ENCODE measurements at regions not wholly inside any gene's neighbourhood (a gene's known extent, or its start where the extent isn't known, plus 50 kb on each side); places are given as distances from the start of the nearest gene placed in this dataset.

GRCh38 chr3:182533394-182533793 lies 259.9 kb upstream of the ATP11B start:
- TF ChIP-seq EZH2phosphoT487 (IDR thresholded peaks at IDR 0.05; ENCODE audit: borderline replicate concordance, low read depth, low read length), result no peak
- TF ChIP-seq, protein P1, sequence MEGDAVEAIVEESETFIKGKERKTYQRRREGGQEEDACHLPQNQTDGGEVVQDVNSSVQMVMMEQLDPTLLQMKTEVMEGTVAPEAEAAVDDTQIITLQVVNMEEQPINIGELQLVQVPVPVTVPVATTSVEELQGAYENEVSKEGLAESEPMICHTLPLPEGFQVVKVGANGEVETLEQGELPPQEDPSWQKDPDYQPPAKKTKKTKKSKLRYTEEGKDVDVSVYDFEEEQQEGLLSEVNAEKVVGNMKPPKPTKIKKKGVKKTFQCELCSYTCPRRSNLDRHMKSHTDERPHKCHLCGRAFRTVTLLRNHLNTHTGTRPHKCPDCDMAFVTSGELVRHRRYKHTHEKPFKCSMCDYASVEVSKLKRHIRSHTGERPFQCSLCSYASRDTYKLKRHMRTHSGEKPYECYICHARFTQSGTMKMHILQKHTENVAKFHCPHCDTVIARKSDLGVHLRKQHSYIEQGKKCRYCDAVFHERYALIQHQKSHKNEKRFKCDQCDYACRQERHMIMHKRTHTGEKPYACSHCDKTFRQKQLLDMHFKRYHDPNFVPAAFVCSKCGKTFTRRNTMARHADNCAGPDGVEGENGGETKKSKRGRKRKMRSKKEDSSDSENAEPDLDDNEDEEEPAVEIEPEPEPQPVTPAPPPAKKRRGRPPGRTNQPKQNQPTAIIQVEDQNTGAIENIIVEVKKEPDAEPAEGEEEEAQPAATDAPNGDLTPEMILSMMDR (conservative IDR thresholded peaks at IDR 0.05; ENCODE audit: low read length), result no peak
- Histone ChIP-seq H3K79me2 (ENCODE audit: insufficient read depth, low read depth, low read length) (no peaks in the 10 kb centered on the region), H3K4me2 (ENCODE audit: low read length) (no peak overlapping the region), H3K9me2 (ENCODE audit: insufficient read depth, low read length) (no peaks in the 10 kb centered on the region), H3K27ac (ENCODE audit: low read depth, low read length, poor library complexity, severe bottlenecking) (no peak overlapping the region), H3K4me1 (ENCODE audit: insufficient read depth, low read length, poor library complexity, severe bottlenecking) (peaks cover 19% of the 10 kb centered on the region), H3K36me3 (ENCODE audit: insufficient read depth, low read length) (no peaks in the 10 kb centered on the region), H2AFZ (ENCODE audit: low read length) (no peak overlapping the region), H3K9me3 (ENCODE audit: low read length) (no peaks in the 10 kb centered on the region), H3K4me3 (ENCODE audit: low read depth, low read length, poor library complexity, severe bottlenecking) (no peak overlapping the region), H4K20me1 (ENCODE audit: insufficient read depth, low read length) (no peaks in the 10 kb centered on the region)
- intact Hi-C loops (cut with micrococcal nuclease; ENCODE audit: unreplicated experiment), result loop anchor here (5.0 kb wide), 1 partner anchor 1216 kb away; no protein-coding TSS in a partner anchor
- no peak for DNase-seq (ENCODE audit: low spot score)
- CTCF ChIA-PET (ENCODE audit: unreplicated experiment), result no interaction called here
- BruUV-seq (replicated peaks), result no TSS peak
- POLR2A ChIA-PET, result interaction anchor here (2.5 kb wide), 1 partner anchor 13 kb away, joined by 20 read pairs; no protein-coding TSS in a partner anchor

DNA sequence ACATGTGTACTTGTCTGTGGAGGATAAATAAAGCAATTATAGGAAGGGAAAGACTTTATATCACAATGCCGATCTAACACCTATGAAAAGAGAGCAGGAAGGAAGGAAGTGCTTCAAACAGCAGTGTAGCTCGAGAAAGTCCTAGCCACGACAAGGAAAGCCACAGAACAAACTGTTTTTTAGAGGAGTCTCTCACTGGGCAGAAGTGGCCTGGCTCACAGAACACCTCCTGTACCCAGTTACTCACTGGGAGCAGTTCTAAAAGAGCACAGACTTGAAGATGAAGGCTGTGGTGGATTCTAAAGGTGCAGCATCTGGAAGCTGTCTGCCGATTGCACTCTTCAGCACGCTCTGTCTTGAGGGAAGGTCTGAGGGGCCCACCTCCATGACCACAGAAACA lies 248.8 kb upstream of the ATP11B start:
- Histone ChIP-seq H3K9me2 (ENCODE audit: insufficient read depth, low read length) (no peaks in the 10 kb centered on the region), H3K4me1 (ENCODE audit: insufficient read depth, low read length, poor library complexity, severe bottlenecking) (peaks cover 4% of the 10 kb centered on the region), H3K4me3 (ENCODE audit: low read depth, low read length, poor library complexity, severe bottlenecking) (no peak overlapping the region), H2AFZ (ENCODE audit: low read length) (peak overlapping the region; percentile 54), H3K79me2 (ENCODE audit: insufficient read depth, low read depth, low read length) (no peaks in the 10 kb centered on the region), H3K4me2 (ENCODE audit: low read length) (no peak overlapping the region), H3K9me3 (ENCODE audit: low read length) (no peaks in the 10 kb centered on the region), H4K20me1 (ENCODE audit: insufficient read depth, low read length) (no peaks in the 10 kb centered on the region), H3K36me3 (ENCODE audit: insufficient read depth, low read length) (no peaks in the 10 kb centered on the region), H3K27ac (ENCODE audit: low read depth, low read length, poor library complexity, severe bottlenecking) (no peak overlapping the region)
- ChIA-PET POLR2A (interaction anchor here (0.6 to 1.4 kb wide), 3 partner anchors 20 to 163 kb away, joined by 3 read pairs; no protein-coding TSS in a partner anchor), CTCF (ENCODE audit: unreplicated experiment) (no interaction called here)
- intact Hi-C loops (cut with micrococcal nuclease; ENCODE audit: unreplicated experiment), result no loop called here
- no TSS peak for BruUV-seq (replicated peaks)
- TF ChIP-seq, protein P1 (conservative IDR thresholded peaks at IDR 0.05; ENCODE audit: low read length), result no peak
- TF ChIP-seq EZH2phosphoT487 (IDR thresholded peaks at IDR 0.05; ENCODE audit: borderline replicate concordance, low read depth, low read length), result no peak
- no peak for DNase-seq (ENCODE audit: low spot score)

DNA sequence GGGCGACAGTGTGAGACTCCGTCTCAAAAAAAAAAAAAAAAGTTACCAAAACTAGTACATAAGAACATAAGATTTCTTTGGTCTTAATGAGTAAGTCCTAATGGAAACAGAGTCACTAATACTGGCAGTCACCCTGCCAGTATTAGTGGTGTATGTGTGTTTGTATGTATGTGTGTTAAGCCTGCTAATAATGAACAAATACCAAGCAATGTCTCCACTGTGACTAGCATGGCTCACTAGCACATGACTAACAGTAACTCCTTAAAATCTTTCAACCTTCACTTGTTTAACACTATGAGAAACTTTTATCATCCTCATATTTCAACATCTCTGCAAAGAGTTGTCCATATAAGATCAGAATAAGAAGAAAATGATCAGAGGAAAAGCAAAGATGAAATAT lies 231.0 kb upstream of the ATP11B start:
- TF ChIP-seq, protein P1 (conservative IDR thresholded peaks at IDR 0.05; ENCODE audit: low read length), result no peak
- intact Hi-C loops (cut with micrococcal nuclease; ENCODE audit: unreplicated experiment), result no loop called here
- peaks cover 9% of the 10 kb centered on the region for H3K4me1 ChIP-seq (ENCODE audit: insufficient read depth, low read length, poor library complexity, severe bottlenecking)
- POLR2A ChIA-PET, result interaction anchor here (1.1 kb wide), 1 partner anchor 14 kb away, joined by 5 read pairs; no protein-coding TSS in a partner anchor
- CTCF ChIA-PET (ENCODE audit: unreplicated experiment), result no interaction called here
- H3K79me2 ChIP-seq (ENCODE audit: insufficient read depth, low read depth, low read length), result no peaks in the 10 kb centered on the region
- no peak for DNase-seq (ENCODE audit: low spot score)
- no peak overlapping the region for H3K4me2 ChIP-seq (ENCODE audit: low read length)
- H3K9me2 ChIP-seq (ENCODE audit: insufficient read depth, low read length), result no peaks in the 10 kb centered on the region
- no peaks in the 10 kb centered on the region; the same call in 1 of the 2 replicates for H3K36me3 ChIP-seq (ENCODE audit: insufficient read depth, low read length)
- no peak overlapping the region for H3K27ac ChIP-seq (ENCODE audit: low read depth, low read length, poor library complexity, severe bottlenecking)
- H2AFZ ChIP-seq (ENCODE audit: low read length), result no peak overlapping the region
- peaks cover 16% of the 10 kb centered on the region; the same call in 1 of the 2 replicates for H3K9me3 ChIP-seq (ENCODE audit: low read length)
- no peaks in the 10 kb centered on the region for H4K20me1 ChIP-seq (ENCODE audit: insufficient read depth, low read length)
- no peak overlapping the region for H3K4me3 ChIP-seq (ENCODE audit: low read depth, low read length, poor library complexity, severe bottlenecking)
- no TSS peak for BruUV-seq (replicated peaks)
